Fibroblast of pulmonary artery (primary cell): ENCODE measurements at regions not wholly inside any gene's neighbourhood (a gene's known extent, or its start where the extent isn't known, plus 50 kb on each side); places are given as distances from the start of the nearest gene placed in this dataset.

Source experiments
- DNase-seq: peaks from one replicate; pipeline ENCODE4 v3.0.0-alpha.2; 2010; ENCODE audit warnings: low read depth
- H3K4me3 ChIP-seq: replicated peaks from 2 replicates; pipeline ENCODE4 v1.5.1; 2011; ENCODE audit warnings: low read depth, mild to moderate bottlenecking, control low read depth, low read length, moderate library complexity
- TF ChIP-seq, protein P1 (sequence below): IDR thresholded peaks from 2 replicates; pipeline ENCODE4 v1.5.1; 2011; ENCODE audit warnings: mild to moderate bottlenecking, control low read depth, low read length, inconsistent platforms; ENCODE audit errors: missing control alignments

DNA sequence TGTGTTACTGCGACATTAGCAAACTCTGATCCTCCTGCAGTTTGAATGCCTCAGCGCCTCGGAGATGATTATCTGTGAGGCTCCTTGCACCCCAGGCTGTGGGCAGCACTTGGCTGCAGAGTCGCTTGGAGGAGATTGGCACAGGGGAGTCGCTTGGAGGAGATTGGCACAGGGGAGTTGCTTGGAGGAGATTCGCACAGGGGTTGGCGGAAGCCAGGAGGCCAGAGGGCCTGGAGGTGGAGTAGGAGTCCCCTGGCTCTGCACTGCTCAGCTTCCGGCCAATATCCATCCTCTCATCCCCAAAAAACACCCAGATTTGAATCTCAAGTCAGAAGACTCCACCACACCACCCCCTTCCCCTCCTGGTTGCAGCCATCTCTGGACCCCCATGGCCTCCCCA, 192.6 kb upstream of the NECTIN1 start:
- H3K4me3 ChIP-seq: no peak overlapping the region
- no peak for DNase-seq
- TF ChIP-seq, protein P1, sequence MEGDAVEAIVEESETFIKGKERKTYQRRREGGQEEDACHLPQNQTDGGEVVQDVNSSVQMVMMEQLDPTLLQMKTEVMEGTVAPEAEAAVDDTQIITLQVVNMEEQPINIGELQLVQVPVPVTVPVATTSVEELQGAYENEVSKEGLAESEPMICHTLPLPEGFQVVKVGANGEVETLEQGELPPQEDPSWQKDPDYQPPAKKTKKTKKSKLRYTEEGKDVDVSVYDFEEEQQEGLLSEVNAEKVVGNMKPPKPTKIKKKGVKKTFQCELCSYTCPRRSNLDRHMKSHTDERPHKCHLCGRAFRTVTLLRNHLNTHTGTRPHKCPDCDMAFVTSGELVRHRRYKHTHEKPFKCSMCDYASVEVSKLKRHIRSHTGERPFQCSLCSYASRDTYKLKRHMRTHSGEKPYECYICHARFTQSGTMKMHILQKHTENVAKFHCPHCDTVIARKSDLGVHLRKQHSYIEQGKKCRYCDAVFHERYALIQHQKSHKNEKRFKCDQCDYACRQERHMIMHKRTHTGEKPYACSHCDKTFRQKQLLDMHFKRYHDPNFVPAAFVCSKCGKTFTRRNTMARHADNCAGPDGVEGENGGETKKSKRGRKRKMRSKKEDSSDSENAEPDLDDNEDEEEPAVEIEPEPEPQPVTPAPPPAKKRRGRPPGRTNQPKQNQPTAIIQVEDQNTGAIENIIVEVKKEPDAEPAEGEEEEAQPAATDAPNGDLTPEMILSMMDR: no peak

DNA sequence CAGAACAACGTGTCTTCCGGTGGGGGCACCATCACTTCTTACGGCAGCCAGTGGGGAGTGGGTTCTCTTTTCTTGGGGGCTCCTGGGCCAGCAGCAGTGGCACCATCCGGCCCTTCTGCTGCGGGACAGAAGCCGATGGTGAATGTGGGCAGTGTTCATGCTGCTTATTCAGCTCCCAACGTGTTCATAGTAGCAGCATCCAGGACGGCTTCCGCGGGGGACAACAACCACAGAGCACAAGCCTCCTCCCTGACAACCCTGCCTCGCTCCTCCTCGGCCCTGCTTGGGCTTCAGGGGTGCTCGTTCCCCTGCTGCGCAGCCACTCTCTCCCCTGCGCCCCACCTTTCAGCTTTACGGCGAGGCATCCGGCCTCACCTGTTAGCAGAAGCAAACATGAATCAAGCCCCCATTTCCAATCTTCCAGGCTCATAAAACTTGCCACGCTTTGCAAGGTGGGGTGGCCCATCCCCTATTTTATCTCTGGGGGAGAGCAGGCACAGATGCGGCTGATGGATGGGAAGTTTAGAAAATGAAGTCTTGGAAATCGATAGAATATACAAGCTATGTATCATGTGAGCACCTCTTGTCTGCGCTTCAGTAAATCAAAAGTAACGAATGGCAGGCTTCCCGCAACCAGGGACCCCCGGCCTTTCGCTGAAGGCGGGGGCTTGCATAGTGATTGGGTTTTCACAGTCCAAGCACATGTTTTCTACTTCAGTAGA, 191.8 kb upstream of the NECTIN1 start:
- H3K4me3 ChIP-seq: no peak overlapping the region
- TF ChIP-seq, protein P1: no peak
- no peak for DNase-seq

DNA sequence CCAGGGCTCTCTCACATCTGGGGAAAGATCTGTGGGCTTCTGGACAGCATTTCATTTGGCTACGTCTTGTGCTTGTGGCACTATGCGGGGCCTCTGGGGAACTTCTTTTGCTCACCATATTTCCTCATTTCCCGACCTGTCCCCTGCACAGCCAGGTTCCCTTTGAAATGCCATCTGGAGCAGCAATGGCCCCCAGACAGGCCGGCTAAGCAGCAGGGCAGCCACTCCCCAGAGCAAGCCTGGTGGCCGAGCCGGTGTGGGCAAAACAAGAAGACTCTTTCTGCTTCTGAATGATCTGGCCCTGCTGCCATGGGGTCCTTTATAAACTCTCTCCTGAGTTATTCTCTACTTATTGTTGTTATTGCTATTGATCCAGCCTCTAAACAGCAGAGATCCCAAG, 190.7 kb upstream of the NECTIN1 start:
- no peak overlapping the region for H3K4me3 ChIP-seq
- TF ChIP-seq, protein P1: no peak
- no peak for DNase-seq

DNA sequence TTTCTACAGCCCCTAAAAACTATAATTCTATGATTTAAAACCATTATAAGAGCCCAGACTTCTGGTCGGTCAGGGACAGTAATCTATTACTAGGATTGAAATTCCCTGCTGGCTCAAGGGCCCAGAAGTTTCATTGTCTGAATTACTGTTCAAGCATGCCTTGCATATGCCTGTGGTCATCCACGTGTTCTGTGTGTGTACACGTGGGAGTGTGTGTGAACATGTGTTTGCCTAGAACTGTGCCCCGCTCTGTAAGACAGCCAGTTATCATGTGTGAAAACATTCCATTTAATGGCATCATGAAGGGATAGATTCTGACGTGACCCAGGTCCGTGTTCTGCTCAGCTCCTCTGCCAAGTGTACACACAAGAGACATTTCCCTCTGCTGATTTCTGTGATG, 189.3 kb upstream of the NECTIN1 start:
- TF ChIP-seq, protein P1: no peak
- no peak for DNase-seq
- no peak overlapping the region for H3K4me3 ChIP-seq

DNA sequence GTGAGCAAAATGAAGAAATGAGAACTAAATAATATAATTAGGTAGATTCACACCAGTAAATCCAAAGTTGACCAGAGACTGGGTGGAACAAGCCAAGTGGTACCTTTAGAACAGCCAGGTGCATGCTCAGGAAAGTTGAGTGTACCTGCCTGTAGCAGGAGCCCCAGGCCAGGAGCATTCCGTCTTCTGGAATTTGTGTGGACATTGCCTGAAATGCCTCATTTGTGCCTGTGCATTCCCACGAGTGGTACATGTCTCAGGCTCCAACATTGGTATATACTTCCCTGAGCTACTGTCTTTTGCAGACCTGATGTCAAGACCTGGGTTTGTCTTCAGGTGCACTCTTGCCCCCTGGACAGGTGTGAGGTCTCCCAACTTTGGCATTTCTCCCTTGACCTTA, 187.6 kb upstream of the NECTIN1 start:
- H3K4me3 ChIP-seq: no peak overlapping the region
- TF ChIP-seq, protein P1: no peak
- DNase-seq: no peak

DNA sequence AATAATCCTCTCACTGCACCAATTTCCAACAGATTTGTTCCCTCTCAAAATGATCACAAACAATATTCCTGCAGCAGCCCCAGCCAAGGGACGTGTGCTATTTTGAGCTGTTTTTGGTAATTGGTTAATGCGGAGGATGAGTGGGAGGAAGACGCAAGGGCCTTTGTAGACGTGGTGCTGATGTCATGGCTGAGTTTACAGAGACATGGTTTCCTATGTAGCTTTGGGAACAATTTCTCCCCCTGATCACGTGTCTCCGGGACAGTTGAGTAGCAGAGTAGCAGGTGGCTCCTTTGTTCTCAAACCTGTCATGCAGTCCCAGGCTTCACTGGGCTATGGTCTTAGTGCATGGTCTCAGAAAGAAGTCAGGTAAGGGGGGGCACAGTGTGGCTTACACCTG, 183.2 kb upstream of the NECTIN1 start:
- DNase-seq: no peak

More for the DNA sequence above, 183.2 kb upstream of the NECTIN1 start:
- TF ChIP-seq, protein P1: no peak
- no peak overlapping the region for H3K4me3 ChIP-seq
